GM12875 (cell line): ENCODE measurements at regions not wholly inside any gene's neighbourhood (a gene's known extent, or its start where the extent isn't known, plus 50 kb on each side); places are given as distances from the start of the nearest gene placed in this dataset.

Experiments used
- H3K4me3 ChIP-seq: one replicate; pipeline ENCODE4 v1.5.1; 2011; ENCODE audit warnings: low read depth, low read length, control low read depth
- CTCF ChIP-seq: IDR thresholded peaks from 2 replicates; pipeline ENCODE4 v1.5.1; 2011; ENCODE audit warnings: low read depth, mild to moderate bottlenecking, control low read depth, inconsistent platforms, low read length, moderate library complexity, borderline replicate concordance; ENCODE audit not compliant: insufficient read depth

GRCh38 chr6:119480961-119481497, 131.5 kb upstream of the MAN1A1 start:
- TF ChIP-seq CTCF, result no peak
- no peak overlapping the region for H3K4me3 ChIP-seq

- no peak for TF ChIP-seq CTCF
- H3K4me3 ChIP-seq, result no peak overlapping the region
These were observed 130.5 kb upstream of the MAN1A1 start for GRCh38 chr6:119479860-119480655.

GRCh38 chr6:119476554-119476953, 127.0 kb upstream of the MAN1A1 start:
- TF ChIP-seq CTCF, result no peak

GRCh38 chr6:119476024-119476423, 126.5 kb upstream of the MAN1A1 start:
- no peak for TF ChIP-seq CTCF
- H3K4me3 ChIP-seq, result no peak overlapping the region

More at GRCh38 chr6:119476554-119476953, 127.0 kb upstream of the MAN1A1 start:
- H3K4me3 ChIP-seq, result no peak overlapping the region

GRCh38 chr6:119470893-119471542, 121.5 kb upstream of the MAN1A1 start:
- no peak for TF ChIP-seq CTCF

GRCh38 chr6:119467488-119468081, 118.0 kb upstream of the MAN1A1 start:
- TF ChIP-seq CTCF, result no peak
- H3K4me3 ChIP-seq, result no peak overlapping the region

More at GRCh38 chr6:119470893-119471542, 121.5 kb upstream of the MAN1A1 start:
- no peak overlapping the region for H3K4me3 ChIP-seq
